AG20443 (cell line): ENCODE measurements at regions not wholly inside any gene's neighbourhood (a gene's known extent, or its start where the extent isn't known, plus 50 kb on each side); places are given as distances from the start of the nearest gene placed in this dataset.
"Not testable (repeated sequence)": the region's sequence is repeated elsewhere in the genome, so short reads cannot be mapped to it uniquely, and the experiment has no call there.

Experiments used
- DNase-seq: peaks from one replicate; pipeline ENCODE4 v3.0.0; 2012; ENCODE audit warnings: low spot score, mixed read lengths

- not testable (repeated sequence) for DNase-seq
These were observed 61.3 kb downstream of the AIPL1 start for GRCh38 chr17:6373599-6373998.

- no peak for DNase-seq
These were observed 68.7 kb downstream of the AIPL1 start for GRCh38 chr17:6366221-6366666.

- no peak for DNase-seq
These were observed 69.5 kb downstream of the AIPL1 start for GRCh38 chr17:6365200-6365943.

GRCh38 chr17:6361733-6362132 lies 73.2 kb downstream of the AIPL1 start:
- no peak for DNase-seq

GRCh38 chr17:6358131-6358530 lies 76.8 kb downstream of the AIPL1 start:
- DNase-seq = no peak

GRCh38 chr17:6356562-6356961 lies 78.4 kb downstream of the AIPL1 start:
- DNase-seq = no peak

GRCh38 chr17:6355196-6355595 lies 79.7 kb downstream of the AIPL1 start:
- DNase-seq = no peak

- no peak for DNase-seq
These were observed 81.9 kb downstream of the AIPL1 start for GRCh38 chr17:6352801-6353560.

- DNase-seq = no peak
These were observed 82.9 kb downstream of the AIPL1 start for GRCh38 chr17:6352016-6352415.

GRCh38 chr17:6350806-6351205 lies 84.1 kb downstream of the AIPL1 start:
- DNase-seq = no peak

GRCh38 chr17:6348891-6349290 lies 86.0 kb downstream of the AIPL1 start:
- DNase-seq = no peak

- DNase-seq = no peak
These were observed 87.1 kb downstream of the AIPL1 start for GRCh38 chr17:6347776-6348175.

GRCh38 chr17:6346986-6347385 lies 87.9 kb downstream of the AIPL1 start:
- DNase-seq = no peak

- no peak for DNase-seq
These were observed 88.7 kb downstream of the AIPL1 start for GRCh38 chr17:6346156-6346786.

- DNase-seq = no peak
These were observed 91.2 kb downstream of the AIPL1 start for GRCh38 chr17:6343736-6344135.

- no peak for DNase-seq
These were observed 91.7 kb downstream of the AIPL1 start for GRCh38 chr17:6343191-6343590.

- no peak for DNase-seq
These were observed 94.2 kb downstream of the AIPL1 start for GRCh38 chr17:6340708-6341107.

- DNase-seq = no peak
These were observed 100.5 kb downstream of the AIPL1 start for GRCh38 chr17:6334386-6334785.

- DNase-seq = no peak
These were observed 104.0 kb downstream of the AIPL1 start for GRCh38 chr17:6330936-6331335.

- DNase-seq = no peak
These were observed 106.6 kb downstream of the AIPL1 start for GRCh38 chr17:6328279-6328678.

- DNase-seq = no peak
These were observed 107.9 kb downstream of the AIPL1 start for GRCh38 chr17:6327007-6327406.

- DNase-seq = no peak
These were observed 108.4 kb downstream of the AIPL1 start for GRCh38 chr17:6326483-6326882.

GRCh38 chr17:6325741-6326140 lies 109.2 kb downstream of the AIPL1 start:
- DNase-seq = no peak
